H1 (cell line): ENCODE measurements at regions not wholly inside any gene's neighbourhood (a gene's known extent, or its start where the extent isn't known, plus 50 kb on each side); places are given as distances from the start of the nearest gene placed in this dataset.

Experiments
- CTCF ChIA-PET: fragments of 300-600 bp; sonication (Branson Sonifier 250); formaldehyde crosslinking; loops from one replicate; lab custom pipeline; 2021; ENCODE audit not compliant: partially characterized antibody; lab: Charles Lee
- POLR2A ChIA-PET: fragments of 300-600 bp; sonication (Branson Sonifier 250); formaldehyde crosslinking; loops from one replicate; lab custom pipeline; 2021; ENCODE audit warnings: inconsistent platforms; ENCODE audit not compliant: partially characterized antibody; lab: Charles Lee
- DNase-seq, 2 experiments: peaks; one replicate each; pipeline versions ENCODE4 v3.0.0 to v3.0.0-alpha.2; 2010 to 2022; ENCODE audit warnings: low spot score in 2 of 2, low read depth in 1 of 2, mixed read lengths in 1 of 2
- FAIRE-seq: peaks from 2 replicates; lab custom pipeline; 2011; peaks lifted over from hg19 to GRCh38; lab: Jason Lieb, UNC
- H2AFZ ChIP-seq: 2 replicates; pipeline ENCODE4 v1.8.1; 2012; ENCODE audit warnings: low read length, inconsistent platforms
- H2AK5ac ChIP-seq: 2 replicates; pipeline ENCODE4 v1.6.1; 2013; ENCODE audit warnings: low read depth, low read length
- H2BK120ac ChIP-seq: replicated peaks from 2 replicates; pipeline ENCODE3; 2013; ENCODE audit warnings: low read depth, low read length, inconsistent platforms
- H2BK12ac ChIP-seq: 2 replicates; pipeline ENCODE4 v1.6.1; 2013; ENCODE audit warnings: low read depth, low read length
- H2BK15ac ChIP-seq: 2 replicates; pipeline ENCODE4 v1.6.1; 2013; ENCODE audit warnings: low read length
- H2BK20ac ChIP-seq: 2 replicates; pipeline ENCODE4 v1.6.1; 2013; ENCODE audit warnings: low read length
- H2BK5ac ChIP-seq: 2 replicates; pipeline ENCODE4 v1.6.1; 2013; ENCODE audit warnings: low read depth, low read length
- H3K14ac ChIP-seq: 2 replicates; pipeline ENCODE4 v1.6.1; 2013; ENCODE audit warnings: inconsistent platforms; ENCODE audit not compliant: insufficient read length
- H3K18ac ChIP-seq: 2 replicates; pipeline ENCODE4 v1.6.1; 2013; ENCODE audit warnings: low read length; ENCODE audit errors: extremely low read depth
- H3K23ac ChIP-seq: 2 replicates; pipeline ENCODE4 v1.6.1; 2013; ENCODE audit warnings: inconsistent platforms; ENCODE audit not compliant: insufficient read length
- H3K23me2 ChIP-seq: 2 replicates; pipeline ENCODE4 v1.6.1; 2013; ENCODE audit warnings: low read depth, low read length
- H3K27ac ChIP-seq: 2 replicates; pipeline ENCODE4 v1.6.1; 2011; ENCODE audit warnings: low read depth, low read length, inconsistent platforms
- H3K27me3 ChIP-seq, 4 experiments: replicated peaks in 1 of 4; 1 replicate in 1 of 4; 2 replicates in 3 of 4; pipeline versions ENCODE4 v1.6.1 to v1.8.1; 2011 to 2013; ENCODE audit warnings: low read length in 3 of 4, mild to moderate bottlenecking in 3 of 4, inconsistent platforms in 2 of 4, mixed read lengths in 2 of 4, moderate library complexity in 1 of 4; ENCODE audit not compliant: control insufficient read depth in 3 of 4, insufficient read depth in 3 of 4; ENCODE audit errors: extremely low read depth in 1 of 4
- H3K36me3 ChIP-seq, 4 experiments: 2 replicates each; pipeline versions ENCODE4 v1.6.1 to v1.8.1; 2011 to 2013; ENCODE audit warnings: mild to moderate bottlenecking in 4 of 4, low read length in 3 of 4, moderate library complexity in 2 of 4, control low read depth in 1 of 4, inconsistent platforms in 1 of 4; ENCODE audit not compliant: insufficient read depth in 4 of 4, control insufficient read depth in 2 of 4
- H3K4ac ChIP-seq: replicated peaks from 2 replicates; pipeline ENCODE3; 2013; ENCODE audit warnings: low read length, low read depth, mixed read lengths, inconsistent platforms; ENCODE audit not compliant: insufficient read length
- H3K4me1 ChIP-seq, 4 experiments: replicated peaks in 1 of 4; 1 replicate in 1 of 4; 2 replicates in 3 of 4; pipeline versions ENCODE4 v1.6.1 to v1.8.1; 2011 to 2013; ENCODE audit warnings: low read length in 3 of 4, inconsistent platforms in 2 of 4, mixed read lengths in 1 of 4; ENCODE audit not compliant: insufficient read depth in 4 of 4, control insufficient read depth in 3 of 4
- H3K4me2 ChIP-seq, 2 experiments: 2 replicates each; pipeline versions ENCODE4 v1.6.1 to v1.8.1; 2011 to 2013; ENCODE audit warnings: low read depth in 2 of 2, low read length in 2 of 2, control low read depth in 1 of 2, inconsistent platforms in 1 of 2, mild to moderate bottlenecking in 1 of 2; ENCODE audit not compliant: insufficient read depth in 1 of 2
- H3K4me3 ChIP-seq, 4 experiments: fragments of 200-600, 300-600 bp in 1 of 4; sonication (generic), shearing (Covaris generic), sonication (Bioruptor Twin) in 1 of 4; 2 replicates each; pipeline versions ENCODE4 v1.5.1 to v1.8.1; 2011 to 2016; ENCODE audit warnings: low read length in 4 of 4, low read depth in 3 of 4, control low read depth in 2 of 4, inconsistent platforms in 2 of 4, mild to moderate bottlenecking in 2 of 4, mixed read lengths in 1 of 4, moderate library complexity in 1 of 4; ENCODE audit not compliant: insufficient read depth in 2 of 4; ENCODE audit errors: extremely low read depth in 1 of 4
- H3K56ac ChIP-seq: replicated peaks from 2 replicates; pipeline ENCODE3; 2013; ENCODE audit warnings: low read depth, mild to moderate bottlenecking, mixed read lengths, low read length, inconsistent platforms; ENCODE audit not compliant: insufficient read length
- H3K79me1 ChIP-seq: 2 replicates; pipeline ENCODE4 v1.6.1; 2013; ENCODE audit warnings: low read depth, low read length, control low read depth
- H3K79me2 ChIP-seq, 2 experiments: 2 replicates each; pipeline versions ENCODE4 v1.6.1 to v1.8.1; 2012 to 2013; ENCODE audit warnings: low read length in 2 of 2, mild to moderate bottlenecking in 2 of 2, inconsistent platforms in 1 of 2; ENCODE audit not compliant: insufficient read depth in 2 of 2, control insufficient read depth in 1 of 2
- H3K9ac ChIP-seq, 4 experiments: replicated peaks in 1 of 4; 1 replicate in 1 of 4; 2 replicates in 3 of 4; pipeline versions ENCODE4 v1.6.1 to v1.8.1; 2011 to 2013; ENCODE audit warnings: low read depth in 3 of 4, low read length in 3 of 4, control low read depth in 2 of 4, mild to moderate bottlenecking in 2 of 4, moderate library complexity in 2 of 4, inconsistent platforms in 1 of 4; ENCODE audit errors: extremely low read depth in 1 of 4
- H3K9me3 ChIP-seq, 2 experiments: 2 replicates each; pipeline versions ENCODE4 v1.6.1 to v1.8.1; 2012 to 2013; ENCODE audit warnings: mild to moderate bottlenecking in 2 of 2, moderate library complexity in 2 of 2, control low read depth in 1 of 2, inconsistent platforms in 1 of 2, low read depth in 1 of 2, low read length in 1 of 2, mixed read lengths in 1 of 2; ENCODE audit not compliant: insufficient read depth in 2 of 2
- H4K20me1 ChIP-seq, 2 experiments: replicated peaks in 1 of 2; 2 replicates each; pipeline versions ENCODE3 to v1.8.1; 2011 to 2013; ENCODE audit warnings: inconsistent platforms in 2 of 2, low read length in 2 of 2, mild to moderate bottlenecking in 1 of 2; ENCODE audit not compliant: insufficient read depth in 2 of 2, control insufficient read depth in 1 of 2
- H4K5ac ChIP-seq: 2 replicates; pipeline ENCODE4 v1.6.1; 2013; ENCODE audit warnings: low read length, low read depth, mixed read lengths, inconsistent platforms; ENCODE audit not compliant: insufficient read length
- H4K8ac ChIP-seq: 2 replicates; pipeline ENCODE4 v1.8.0; 2013; ENCODE audit warnings: mild to moderate bottlenecking, moderate library complexity, low read length, inconsistent platforms; ENCODE audit not compliant: insufficient read depth; ENCODE audit errors: extremely low read depth
- H4K91ac ChIP-seq: replicated peaks from 2 replicates; pipeline ENCODE3; 2013; ENCODE audit warnings: low read length, mixed read lengths, inconsistent platforms; ENCODE audit not compliant: insufficient read length
- GTF2F1 ChIP-seq: IDR thresholded peaks from 2 replicates; pipeline ENCODE4 v1.6.1; 2012; ENCODE audit warnings: low read depth, low read length, improper control_type of control experiment, borderline replicate concordance

GRCh38 chr13:85575110-85575509, 224.1 kb downstream of the SLITRK6 start:
- H3K4me1 ChIP-seq, result no peaks in the 10 kb centered on the region
- no peak overlapping the region for H3K56ac ChIP-seq
- ChIA-PET POLR2A (no interaction called here), CTCF (no interaction called here)
- DNase-seq (no peak), FAIRE-seq (no peak)
- H4K5ac ChIP-seq, result no peak overlapping the region
- H2AFZ ChIP-seq, result no peak overlapping the region
- no peaks in the 10 kb centered on the region for H3K79me2 ChIP-seq
- H2BK5ac ChIP-seq, result no peak overlapping the region
- no peak overlapping the region for H3K14ac ChIP-seq
- no peaks in the 10 kb centered on the region for H3K36me3 ChIP-seq
- H3K27ac ChIP-seq, result no peak overlapping the region
- H4K91ac ChIP-seq, result no peak overlapping the region
- H2BK15ac ChIP-seq, result no peak overlapping the region
- no peak overlapping the region for H3K9ac ChIP-seq
- no peak overlapping the region for H3K4me2 ChIP-seq
- no peaks in the 10 kb centered on the region for H3K79me1 ChIP-seq
- H3K18ac ChIP-seq, result no peak overlapping the region
- no peak overlapping the region for H3K23ac ChIP-seq
- no peak overlapping the region for H2BK120ac ChIP-seq
- H3K23me2 ChIP-seq, result no peaks in the 10 kb centered on the region
- H4K20me1 ChIP-seq, result no peaks in the 10 kb centered on the region
- H2AK5ac ChIP-seq, result no peak overlapping the region
- no peaks in the 10 kb centered on the region for H3K27me3 ChIP-seq
- no peak overlapping the region for H3K4ac ChIP-seq
- H4K8ac ChIP-seq, result no peak overlapping the region
- no peak overlapping the region for H3K4me3 ChIP-seq
- no peak overlapping the region for H2BK20ac ChIP-seq
- no peak overlapping the region for H2BK12ac ChIP-seq
- H3K9me3 ChIP-seq, result no peaks in the 10 kb centered on the region
- no peak for TF ChIP-seq GTF2F1
